ENCODE measurements at regions not wholly inside any gene's neighbourhood (a gene's known extent, or its start where the extent isn't known, plus 50 kb on each side); places are given as distances from the start of the nearest gene placed in this dataset.

- ATAC-seq (ENCODE audit: poor library complexity) (peak; percentile 11), DNase-seq (no peak)
- intact Hi-C loops (cut with DNase I), result no loop called here
Observed at GRCh38 chr9:89655990-89656657, 51.3 kb downstream of the GADD45G start.

GRCh38 chr9:89657295-89657694, 52.5 kb downstream of the GADD45G start:
- DNase-seq (no peak), ATAC-seq (ENCODE audit: poor library complexity) (no peak)
- intact Hi-C loops (cut with DNase I), result no loop called here

- intact Hi-C loops (cut with DNase I), result no loop called here
- DNase-seq (no peak), ATAC-seq (ENCODE audit: poor library complexity) (no peak)
Observed at GRCh38 chr9:89657765-89658164, 53.0 kb downstream of the GADD45G start.

GRCh38 chr9:89658401-89658800, 53.6 kb downstream of the GADD45G start:
- no peak for DNase-seq
- intact Hi-C loops (cut with DNase I), result no loop called here
- ATAC-seq (ENCODE audit: poor library complexity), result no peak

GRCh38 chr9:89658931-89659330, 54.1 kb downstream of the GADD45G start:
- DNase-seq (no peak), ATAC-seq (ENCODE audit: poor library complexity) (no peak)
- intact Hi-C loops (cut with DNase I), result no loop called here

GRCh38 chr9:89659473-89659872, 54.7 kb downstream of the GADD45G start:
- ATAC-seq (ENCODE audit: poor library complexity) (no peak), DNase-seq (no peak)
- intact Hi-C loops (cut with DNase I), result no loop called here

GRCh38 chr9:89659891-89660685, 55.3 kb downstream of the GADD45G start:
- ATAC-seq (ENCODE audit: poor library complexity) (no peak), DNase-seq (no peak)
- intact Hi-C loops (cut with DNase I), result no loop called here

- intact Hi-C loops (cut with DNase I), result no loop called here
- no peak for DNase-seq
- peak; percentile 71 for ATAC-seq (ENCODE audit: poor library complexity)
Observed at GRCh38 chr9:89661391-89661949, 56.7 kb downstream of the GADD45G start.

- intact Hi-C loops (cut with DNase I), result no loop called here
Observed at GRCh38 chr9:89661956-89662717, 57.3 kb downstream of the GADD45G start.

GRCh38 chr9:89662718-89663613, 58.2 kb downstream of the GADD45G start:
- DNase-seq, result no peak
- no peak for ATAC-seq (ENCODE audit: poor library complexity)
- intact Hi-C loops (cut with DNase I), result no loop called here

More at GRCh38 chr9:89661956-89662717, 57.3 kb downstream of the GADD45G start:
- DNase-seq, result peak; percentile 98
- peak; percentile 95 for ATAC-seq (ENCODE audit: poor library complexity)

- intact Hi-C loops (cut with DNase I), result no loop called here
- no peak for DNase-seq
- no peak for ATAC-seq (ENCODE audit: poor library complexity)
Observed at GRCh38 chr9:89663614-89663970, 58.8 kb downstream of the GADD45G start.

- ATAC-seq (ENCODE audit: poor library complexity), result no peak
- no peak for DNase-seq
- intact Hi-C loops (cut with DNase I), result no loop called here
Observed at GRCh38 chr9:89664010-89664409, 59.2 kb downstream of the GADD45G start.

GRCh38 chr9:89664896-89665329, 60.1 kb downstream of the GADD45G start:
- DNase-seq (no peak), ATAC-seq (ENCODE audit: poor library complexity) (no peak)
- intact Hi-C loops (cut with DNase I), result no loop called here

- no peak for ATAC-seq (ENCODE audit: poor library complexity)
- intact Hi-C loops (cut with DNase I), result no loop called here
- no peak for DNase-seq
Observed at GRCh38 chr9:89666364-89666763, 61.6 kb downstream of the GADD45G start.

- ATAC-seq (ENCODE audit: poor library complexity) (peak; percentile 66), DNase-seq (no peak)
- intact Hi-C loops (cut with DNase I), result no loop called here
Observed at GRCh38 chr9:89666950-89667349, 62.1 kb downstream of the GADD45G start.

- DNase-seq (no peak), ATAC-seq (ENCODE audit: poor library complexity) (peak; percentile 66)
- intact Hi-C loops (cut with DNase I), result no loop called here
Observed at GRCh38 chr9:89667726-89668125, 62.9 kb downstream of the GADD45G start.

GRCh38 chr9:89668216-89668865, 63.5 kb downstream of the GADD45G start:
- ATAC-seq (ENCODE audit: poor library complexity) (no peak), DNase-seq (no peak)
- intact Hi-C loops (cut with DNase I), result no loop called here

GRCh38 chr9:89668866-89669246, 64.0 kb downstream of the GADD45G start:
- DNase-seq (no peak), ATAC-seq (ENCODE audit: poor library complexity) (no peak)
- intact Hi-C loops (cut with DNase I), result no loop called here

Measured in Right ventricle myocardium superior (tissue), 1 donor.